Activated CD8-positive, alpha-beta memory T cell treated with anti-CD3 and anti-CD28 coated beads, Interleukin-2, amount 10 ng/mL, durations not matched to agents 7 days and 5 days (primary cell): ENCODE measurements at regions not wholly inside any gene's neighbourhood (a gene's known extent, or its start where the extent isn't known, plus 50 kb on each side); places are given as distances from the start of the nearest gene placed in this dataset.
"Not testable (repeated sequence)": the region's sequence is repeated elsewhere in the genome, so short reads cannot be mapped to it uniquely, and the experiment has no call there.

Experiments used
- ATAC-seq: fragments of 150-1000 bp; cut with Tn5 transposase; one replicate; pipeline ENCODE4 v1.10.0; 2021; ENCODE audit warnings: moderate library complexity
- CTCF ChIA-PET: fragments of 350-600 bp; sonication (Branson Sonifier 250); formaldehyde crosslinking; loops from one replicate; lab custom pipeline; 2021; ENCODE audit warnings: antibody characterized with exemption; lab: Charles Lee
- DNase-seq: peaks from one replicate; pipeline ENCODE4 v3.0.0-alpha.2; 2020
- H3K27ac Mint-ChIP-seq: one replicate; pipeline ENCODE4 v1.8.0; 2021; ENCODE audit warnings: mild to moderate bottlenecking, mixed read lengths
- H3K27me3 Mint-ChIP-seq: one replicate; pipeline ENCODE4 v1.8.0; 2021; ENCODE audit warnings: mixed read lengths
- H3K36me3 Mint-ChIP-seq: one replicate; pipeline ENCODE4 v1.8.0; 2021; ENCODE audit warnings: mild to moderate bottlenecking, mixed read lengths
- H3K4me1 Mint-ChIP-seq: one replicate; pipeline ENCODE4 v1.8.0; 2021; ENCODE audit warnings: mixed read lengths
- H3K4me3 Mint-ChIP-seq: one replicate; pipeline ENCODE4 v1.8.0; 2021; ENCODE audit warnings: mild to moderate bottlenecking, moderate library complexity, mixed read lengths
- H3K9me3 Mint-ChIP-seq: one replicate; pipeline ENCODE4 v1.8.0; 2022; ENCODE audit warnings: low read depth, mixed read lengths

DNA sequence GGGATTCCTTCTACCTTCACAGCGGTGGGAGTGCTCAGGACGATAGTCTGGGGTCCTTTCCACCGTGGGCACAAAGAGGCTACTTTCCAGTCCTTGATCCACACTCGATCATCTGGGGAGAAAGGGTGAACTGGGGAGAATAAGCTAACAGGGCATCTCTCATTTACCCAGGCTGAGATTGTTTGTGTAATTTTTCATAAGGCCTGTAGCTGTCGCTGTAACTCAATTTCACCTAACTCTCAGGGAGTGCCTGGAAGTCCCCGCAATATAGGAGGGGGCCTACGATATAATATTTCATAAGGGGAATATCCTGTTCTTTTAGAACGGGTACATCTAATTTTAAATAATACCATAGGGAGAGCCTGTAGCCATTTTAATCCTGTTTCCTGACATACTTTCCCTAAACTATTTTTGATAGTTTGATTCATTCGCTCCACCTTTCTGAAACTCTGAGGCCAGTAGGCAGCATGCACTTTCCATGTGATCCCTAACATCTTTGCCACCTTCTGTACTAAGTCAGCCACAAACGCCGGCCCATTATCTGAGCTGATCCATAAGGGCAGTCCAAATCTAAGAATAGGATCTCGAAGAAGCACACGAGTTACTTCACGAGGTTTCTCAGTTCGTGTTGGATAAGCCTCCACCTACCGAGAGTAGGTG lies 127.2 kb upstream of the CCZ1B start:
- peaks cover 24% of the 10 kb centered on the region for H3K27me3 Mint-ChIP-seq
- ATAC-seq, H3K27ac Mint-ChIP-seq, H3K4me1 Mint-ChIP-seq, CTCF ChIA-PET, H3K4me3 Mint-ChIP-seq, H3K9me3 Mint-ChIP-seq, DNase-seq, H3K36me3 Mint-ChIP-seq: not testable (repeated sequence)

GRCh38 chr7:6953798-6954181 lies 127.7 kb upstream of the CCZ1B start:
- H3K4me3 Mint-ChIP-seq, H3K27ac Mint-ChIP-seq, CTCF ChIA-PET, H3K4me1 Mint-ChIP-seq, ATAC-seq, H3K36me3 Mint-ChIP-seq, DNase-seq, H3K9me3 Mint-ChIP-seq: not testable (repeated sequence)
- H3K27me3 Mint-ChIP-seq: peaks cover 22% of the 10 kb centered on the region

DNA sequence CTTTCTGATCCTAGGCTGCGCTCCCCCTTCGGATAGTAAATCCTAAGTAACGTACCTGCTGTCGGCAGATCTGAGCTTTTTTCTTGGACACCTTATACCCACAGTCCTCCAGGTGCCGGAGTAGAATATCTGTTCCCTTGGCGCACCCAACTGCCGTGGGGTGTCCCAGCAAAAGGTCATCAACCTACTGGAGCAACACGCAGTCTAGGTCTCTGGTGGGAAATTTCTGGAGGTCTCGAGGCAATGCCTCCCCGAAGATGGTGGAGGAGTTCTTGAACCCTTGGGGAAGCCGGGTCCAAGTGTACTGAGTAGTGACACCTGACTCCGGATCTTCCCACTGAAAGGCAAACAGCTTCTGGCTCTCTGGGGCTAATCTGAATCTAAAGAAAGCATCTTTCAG lies 129.3 kb upstream of the CCZ1B start:
- peaks cover 11% of the 10 kb centered on the region for H3K27me3 Mint-ChIP-seq
- CTCF ChIA-PET, H3K36me3 Mint-ChIP-seq: not testable (repeated sequence)

DNA sequence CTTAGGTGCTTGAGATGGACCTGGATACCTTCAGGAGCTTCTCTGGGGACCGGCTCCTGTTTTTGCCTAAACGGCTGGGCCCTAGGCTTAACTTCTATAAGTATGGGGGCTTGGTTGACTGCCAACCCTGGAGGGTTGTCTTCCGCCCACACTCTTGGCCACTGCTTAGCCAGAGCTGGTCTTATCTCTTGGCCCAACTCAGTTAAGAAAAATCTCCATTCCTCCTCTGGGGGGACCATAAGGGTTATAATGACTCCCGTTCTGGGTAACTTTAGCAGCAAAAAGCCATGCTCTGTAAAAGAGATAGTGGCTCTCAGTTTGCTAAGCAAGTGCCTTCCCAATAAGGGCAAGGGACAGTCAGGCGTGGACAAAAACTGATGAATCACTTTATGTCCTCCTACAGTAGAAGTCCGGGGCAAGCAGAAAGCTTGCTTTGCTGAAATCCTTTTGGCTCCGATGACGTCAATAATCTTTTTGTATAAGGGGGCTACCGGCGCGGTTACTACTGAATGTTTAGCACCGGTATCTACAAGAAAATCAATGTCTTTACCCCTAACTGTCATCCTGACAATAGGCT lies 130.0 kb upstream of the CCZ1B start:
- ATAC-seq, H3K4me3 Mint-ChIP-seq, H3K27ac Mint-ChIP-seq, H3K4me1 Mint-ChIP-seq, CTCF ChIA-PET, DNase-seq, H3K36me3 Mint-ChIP-seq, H3K27me3 Mint-ChIP-seq, H3K9me3 Mint-ChIP-seq: not testable (repeated sequence)

More for the DNA sequence above, 129.3 kb upstream of the CCZ1B start:
- ATAC-seq, H3K4me3 Mint-ChIP-seq, DNase-seq, H3K9me3 Mint-ChIP-seq, H3K4me1 Mint-ChIP-seq, H3K27ac Mint-ChIP-seq: not testable (repeated sequence)

DNA sequence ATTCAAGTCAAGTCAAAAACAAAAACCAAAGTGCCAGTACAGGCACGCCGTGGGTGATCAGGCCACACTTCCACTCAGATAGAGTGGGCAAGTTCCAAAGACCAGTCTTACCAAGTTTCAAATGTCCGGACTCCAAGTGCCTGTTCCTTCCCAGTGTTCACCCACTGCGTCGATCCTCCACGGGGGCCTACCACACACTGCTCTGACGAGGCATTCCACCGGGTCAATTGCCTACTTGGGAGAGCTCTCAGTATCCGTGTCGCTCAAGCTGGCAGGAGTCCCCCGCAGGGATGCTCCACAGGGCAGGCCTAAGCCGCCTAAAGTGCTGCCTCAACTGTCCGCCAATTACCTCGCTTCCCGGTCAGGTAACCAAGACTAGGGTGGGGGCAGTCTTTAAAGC lies 132.3 kb upstream of the CCZ1B start:
- DNase-seq, H3K27me3 Mint-ChIP-seq, ATAC-seq, H3K9me3 Mint-ChIP-seq, CTCF ChIA-PET, H3K4me3 Mint-ChIP-seq, H3K4me1 Mint-ChIP-seq, H3K36me3 Mint-ChIP-seq, H3K27ac Mint-ChIP-seq: not testable (repeated sequence)

DNA sequence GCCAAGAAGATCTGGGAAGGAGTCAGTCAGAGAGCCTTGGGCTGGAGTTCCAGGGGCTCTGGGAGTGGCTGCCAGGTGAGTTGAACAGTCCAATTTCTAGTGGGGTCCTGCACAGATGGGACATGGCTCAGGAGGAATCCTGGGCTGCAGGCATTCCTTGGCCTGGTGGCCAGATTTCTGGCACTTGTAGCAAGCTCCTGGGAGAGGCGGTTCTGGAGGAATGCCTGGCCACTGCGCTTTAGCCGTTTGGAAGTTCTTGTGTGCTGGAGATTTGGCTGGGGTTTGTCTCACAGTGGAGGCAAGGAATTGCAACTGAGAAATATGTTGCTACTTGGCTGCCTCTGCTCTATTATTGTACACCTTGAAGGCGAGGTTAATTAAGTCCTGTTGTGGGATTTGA lies 133.9 kb upstream of the CCZ1B start:
- H3K9me3 Mint-ChIP-seq, DNase-seq, H3K36me3 Mint-ChIP-seq, H3K4me3 Mint-ChIP-seq, CTCF ChIA-PET, ATAC-seq, H3K27ac Mint-ChIP-seq, H3K27me3 Mint-ChIP-seq, H3K4me1 Mint-ChIP-seq: not testable (repeated sequence)

DNA sequence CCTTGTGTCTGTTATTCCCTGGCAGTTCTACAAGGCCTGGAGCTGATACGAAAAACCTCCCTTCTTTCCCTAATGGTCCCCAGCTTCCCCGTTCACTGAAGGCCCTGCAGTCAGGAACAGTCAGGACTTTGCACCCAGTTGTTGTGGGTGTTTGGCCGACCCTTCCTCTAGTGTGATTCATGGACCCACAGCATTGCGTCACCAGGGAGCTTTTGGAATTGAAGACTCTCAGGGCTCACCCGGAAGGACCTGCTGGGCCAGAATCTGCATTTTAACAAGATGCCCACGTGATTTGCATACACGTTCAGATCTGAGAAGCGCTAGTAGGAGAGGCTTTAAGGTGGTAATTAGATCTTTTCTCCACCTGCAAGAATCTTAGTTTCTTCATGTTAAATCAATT lies 136.8 kb upstream of the CCZ1B start:
- H3K36me3 Mint-ChIP-seq, H3K27me3 Mint-ChIP-seq, CTCF ChIA-PET, H3K4me1 Mint-ChIP-seq, H3K4me3 Mint-ChIP-seq, ATAC-seq, H3K27ac Mint-ChIP-seq, DNase-seq, H3K9me3 Mint-ChIP-seq: not testable (repeated sequence)

- H3K27me3 Mint-ChIP-seq, H3K27ac Mint-ChIP-seq, H3K4me3 Mint-ChIP-seq, CTCF ChIA-PET, H3K36me3 Mint-ChIP-seq, H3K9me3 Mint-ChIP-seq, H3K4me1 Mint-ChIP-seq, ATAC-seq: not testable (repeated sequence)
- DNase-seq: peak; percentile 65
These were observed 139.0 kb upstream of the CCZ1B start for GRCh38 chr7:6965051-6965450.

DNA sequence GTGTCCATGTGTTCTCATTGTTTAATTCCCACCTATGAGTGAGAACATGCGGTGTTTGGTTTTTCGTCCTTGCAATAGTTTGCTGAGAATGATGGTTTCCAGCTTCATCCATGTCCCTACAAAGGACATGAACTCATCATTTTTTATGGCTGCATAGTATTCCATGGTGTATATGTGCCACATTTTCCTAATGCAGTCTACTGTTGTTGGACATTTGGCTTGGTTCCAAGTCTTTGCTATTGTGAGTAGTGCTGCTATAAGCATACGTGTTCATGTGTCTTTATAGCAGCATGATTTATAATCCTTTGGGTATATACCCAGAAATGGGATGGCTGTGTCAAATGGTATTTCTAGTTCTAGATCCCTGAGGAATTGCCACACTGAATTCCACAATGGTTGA lies 144.1 kb upstream of the CCZ1B start:
- DNase-seq, H3K9me3 Mint-ChIP-seq, H3K4me1 Mint-ChIP-seq, H3K27ac Mint-ChIP-seq, ATAC-seq, CTCF ChIA-PET, H3K4me3 Mint-ChIP-seq, H3K36me3 Mint-ChIP-seq, H3K27me3 Mint-ChIP-seq: not testable (repeated sequence)

GRCh38 chr7:6974876-6975275 lies 148.8 kb upstream of the CCZ1B start:
- CTCF ChIA-PET, H3K4me3 Mint-ChIP-seq, H3K27me3 Mint-ChIP-seq, DNase-seq, H3K9me3 Mint-ChIP-seq, ATAC-seq, H3K4me1 Mint-ChIP-seq, H3K36me3 Mint-ChIP-seq, H3K27ac Mint-ChIP-seq: not testable (repeated sequence)

DNA sequence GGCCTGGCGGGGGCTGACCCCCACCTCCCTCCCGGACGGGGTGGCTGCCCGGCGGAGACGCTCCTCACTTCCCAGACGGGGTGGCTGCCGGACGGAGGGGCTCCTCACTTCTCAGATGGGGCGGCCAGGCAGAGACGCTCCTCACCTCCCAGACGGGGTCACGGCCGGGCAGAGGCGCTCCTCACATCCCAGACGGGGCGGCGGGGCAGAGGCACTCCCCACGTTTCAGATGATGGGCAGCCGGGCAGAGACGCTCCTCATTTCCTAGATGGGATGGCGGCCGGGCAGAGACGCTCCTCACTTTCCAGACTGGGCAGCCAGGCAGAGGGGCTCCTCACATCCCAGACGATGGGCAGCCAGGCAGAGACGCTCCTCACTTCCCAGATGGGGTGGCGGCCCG lies 149.3 kb upstream of the CCZ1B start:
- ATAC-seq, DNase-seq, H3K4me3 Mint-ChIP-seq, H3K27ac Mint-ChIP-seq, H3K9me3 Mint-ChIP-seq, H3K4me1 Mint-ChIP-seq, H3K27me3 Mint-ChIP-seq, H3K36me3 Mint-ChIP-seq, CTCF ChIA-PET: not testable (repeated sequence)

- H3K4me1 Mint-ChIP-seq, H3K27ac Mint-ChIP-seq, H3K9me3 Mint-ChIP-seq, DNase-seq, H3K4me3 Mint-ChIP-seq, ATAC-seq, H3K27me3 Mint-ChIP-seq, H3K36me3 Mint-ChIP-seq, CTCF ChIA-PET: not testable (repeated sequence)
These were observed 151.3 kb upstream of the CCZ1B start for GRCh38 chr7:6977368-6977767.

DNA sequence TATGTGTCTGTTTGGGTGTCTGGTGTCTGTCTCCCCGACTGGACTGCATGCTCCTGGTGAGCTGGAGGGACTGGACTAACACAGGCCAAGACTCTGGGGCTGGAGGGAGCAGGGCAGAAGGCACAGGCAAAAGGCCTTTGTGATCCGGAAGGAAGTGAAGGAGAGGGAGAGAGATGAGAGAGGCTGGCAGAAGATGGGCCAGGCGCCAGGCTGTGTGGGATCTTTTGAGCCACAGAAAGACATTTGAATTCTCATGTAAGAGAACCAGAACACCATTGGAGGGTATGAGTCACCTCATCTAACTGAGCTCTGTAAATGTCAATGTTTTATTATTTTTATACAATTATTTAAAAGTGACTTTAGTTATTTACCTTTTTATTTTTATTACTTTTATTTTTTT lies 152.3 kb upstream of the CCZ1B start:
- H3K4me3 Mint-ChIP-seq, ATAC-seq, H3K36me3 Mint-ChIP-seq, DNase-seq, H3K9me3 Mint-ChIP-seq, H3K27ac Mint-ChIP-seq, H3K27me3 Mint-ChIP-seq, CTCF ChIA-PET, H3K4me1 Mint-ChIP-seq: not testable (repeated sequence)

DNA sequence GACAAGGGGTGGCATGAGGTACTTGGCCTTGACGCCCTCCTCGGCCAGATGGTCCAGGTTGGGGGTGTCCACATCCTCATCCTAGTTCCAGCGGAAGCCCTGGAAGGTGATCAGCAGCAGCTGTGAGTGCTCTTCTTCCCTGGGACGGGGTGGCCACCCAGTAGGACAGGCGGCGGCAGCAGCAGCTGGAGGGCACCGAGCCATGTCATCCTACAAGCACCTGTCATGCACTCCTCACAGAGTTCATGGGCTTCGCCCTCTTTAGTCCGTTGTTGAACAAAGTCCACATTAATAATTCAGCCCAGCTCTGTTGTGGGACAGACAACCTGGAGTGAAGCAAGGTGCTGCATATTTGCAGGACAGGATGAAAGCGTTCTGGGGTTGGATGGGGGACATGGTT lies 153.4 kb upstream of the CCZ1B start:
- H3K4me1 Mint-ChIP-seq, ATAC-seq, H3K27ac Mint-ChIP-seq, H3K9me3 Mint-ChIP-seq, CTCF ChIA-PET, H3K27me3 Mint-ChIP-seq, H3K36me3 Mint-ChIP-seq, DNase-seq, H3K4me3 Mint-ChIP-seq: not testable (repeated sequence)
